ENCODE measurements at regions not wholly inside any gene's neighbourhood (a gene's known extent, or its start where the extent isn't known, plus 50 kb on each side); places are given as distances from the start of the nearest gene placed in this dataset.
"Not testable (repeated sequence)": the region's sequence is repeated elsewhere in the genome, so short reads cannot be mapped to it uniquely, and the experiment has no call there.

DNA sequence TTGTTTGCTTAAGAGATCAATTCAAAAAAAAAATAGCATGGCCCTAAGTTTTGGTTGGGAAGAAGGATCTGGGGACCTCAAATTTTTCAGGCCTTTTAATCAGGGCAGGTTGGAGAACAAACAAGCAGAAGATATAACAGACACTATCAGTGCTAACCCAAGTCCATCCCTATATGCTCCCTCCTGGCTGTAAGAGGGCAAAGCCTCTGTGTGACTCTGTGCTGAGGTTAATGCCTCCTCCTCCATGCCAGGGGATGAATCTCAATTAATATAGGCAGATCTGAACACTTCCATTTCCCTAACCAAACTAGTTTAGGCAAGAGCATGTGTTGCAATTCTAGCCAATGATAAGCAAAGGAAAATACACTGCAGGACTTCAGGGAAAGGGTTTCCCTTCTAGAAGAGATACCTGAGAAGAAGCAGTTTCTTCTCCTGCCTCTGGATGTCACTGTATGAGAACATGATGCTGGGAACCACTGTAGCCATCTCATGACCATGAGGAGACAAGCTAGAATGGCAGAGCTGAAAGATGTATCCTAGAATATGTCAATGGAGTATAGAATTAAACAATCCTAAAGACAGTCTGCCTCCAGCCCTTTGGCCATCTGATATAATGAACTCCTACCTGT, 76.0 kb downstream of the CHD9NB start:
- intact Hi-C loops (cut with DNase I) = no loop called here
- DNase-seq (ENCODE audit: low spot score) = no peak

- intact Hi-C loops (cut with DNase I) = no loop called here
- DNase-seq (ENCODE audit: low spot score) = no peak
Observed at GRCh38 chr16:52967744-52968143, 85.0 kb downstream of the CHD9NB start.

DNA sequence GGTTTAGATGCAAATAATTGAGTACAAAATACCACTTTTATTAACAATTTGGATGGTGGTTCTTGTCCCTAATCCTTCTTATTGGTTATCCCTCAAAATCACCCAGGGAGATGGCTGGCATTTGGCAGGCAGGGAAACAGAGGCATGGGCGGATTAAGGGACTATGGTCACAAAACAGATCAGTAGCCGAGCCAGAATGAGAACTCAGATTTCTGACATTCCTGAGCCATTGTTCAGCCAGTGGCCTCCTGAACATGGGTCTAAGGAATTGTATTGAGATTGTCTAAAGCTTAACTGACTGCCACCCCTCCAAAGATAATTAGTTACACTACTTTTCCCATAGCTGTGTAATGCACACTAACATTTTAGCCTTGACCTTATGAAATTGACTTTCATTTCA, 88.4 kb downstream of the CHD9NB start:
- DNase-seq (ENCODE audit: low spot score) = no peak
- intact Hi-C loops (cut with DNase I) = no loop called here

GRCh38 chr16:52963855-52964242, 88.8 kb downstream of the CHD9NB start:
- no peak for DNase-seq (ENCODE audit: low spot score)
- intact Hi-C loops (cut with DNase I) = no loop called here

GRCh38 chr16:52963212-52963854, 89.4 kb downstream of the CHD9NB start:
- DNase-seq (ENCODE audit: low spot score) = no peak
- intact Hi-C loops (cut with DNase I) = no loop called here

GRCh38 chr16:52958951-52959350, 93.7 kb downstream of the CHD9NB start:
- no peak for DNase-seq (ENCODE audit: low spot score)
- intact Hi-C loops (cut with DNase I) = no loop called here

DNA sequence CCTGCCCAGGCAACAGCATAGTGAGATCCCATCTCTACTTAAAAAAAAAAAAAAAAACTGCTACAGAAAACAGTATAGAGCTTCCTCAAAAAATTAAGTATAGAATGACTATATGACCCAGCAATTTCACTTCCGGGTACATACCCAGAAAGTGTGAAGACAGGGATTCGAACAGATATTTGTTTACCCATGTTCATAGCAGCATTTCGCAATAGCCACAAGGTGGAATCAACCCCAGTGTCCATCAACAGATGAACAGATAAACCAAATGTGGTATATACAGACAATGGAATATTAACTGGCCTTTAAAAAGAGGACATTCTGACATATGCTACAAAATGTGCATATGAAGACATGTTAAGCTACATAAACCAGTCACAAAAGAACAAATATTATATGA, 95.5 kb downstream of the CHD9NB start:
- no peak for DNase-seq (ENCODE audit: low spot score)
- intact Hi-C loops (cut with DNase I) = no loop called here

- DNase-seq (ENCODE audit: low spot score) = no peak
- intact Hi-C loops (cut with DNase I) = no loop called here
Observed at GRCh38 chr16:52956044-52956443, 96.7 kb downstream of the CHD9NB start.

DNA sequence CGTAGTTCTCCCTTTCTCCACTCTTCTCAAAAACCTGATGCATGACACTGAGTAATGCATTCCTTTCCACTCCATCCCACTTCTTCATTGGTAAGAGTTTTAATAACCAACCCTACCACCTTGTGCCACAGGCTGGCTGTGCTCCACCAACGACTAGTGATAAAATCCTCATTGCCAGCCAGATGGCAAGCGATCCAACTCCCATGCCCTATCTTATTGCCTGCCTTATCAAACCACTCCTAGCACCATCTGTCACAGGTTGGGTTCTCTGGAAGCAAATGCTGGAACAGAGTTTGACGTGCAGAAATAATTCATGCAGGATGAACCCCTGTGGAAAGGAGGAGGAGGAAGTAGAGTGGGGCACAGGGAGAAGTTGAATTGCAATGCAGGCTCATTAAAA, 99.5 kb downstream of the CHD9NB start:
- intact Hi-C loops (cut with DNase I) = no loop called here
- no peak for DNase-seq (ENCODE audit: low spot score)

GRCh38 chr16:52948946-52949345, 103.8 kb downstream of the CHD9NB start:
- no peak for DNase-seq (ENCODE audit: low spot score)
- intact Hi-C loops (cut with DNase I) = no loop called here

DNA sequence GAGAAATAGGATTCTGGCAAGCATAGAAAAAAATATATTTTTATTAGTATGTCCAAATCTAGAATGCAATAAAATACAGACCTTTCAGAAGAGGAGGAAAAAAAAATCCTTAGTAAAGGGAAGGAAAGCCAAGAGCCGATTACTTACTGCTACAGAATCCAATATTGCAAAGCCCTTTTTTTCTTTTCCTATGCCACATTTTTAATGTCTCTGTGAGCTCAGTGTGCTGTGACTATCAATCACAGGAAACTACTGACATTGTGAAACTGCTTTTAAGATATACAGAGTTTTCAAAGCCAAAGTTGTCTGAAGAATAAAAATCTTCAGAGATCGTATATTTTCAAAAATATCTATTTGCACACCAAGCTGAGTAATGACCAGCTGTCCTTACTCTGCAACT, 120.4 kb downstream of the CHD9NB start:
- no peak for DNase-seq (ENCODE audit: low spot score)
- intact Hi-C loops (cut with DNase I) = no loop called here

GRCh38 chr16:52929478-52930400, 123.0 kb downstream of the CHD9NB start:
- DNase-seq (ENCODE audit: low spot score) = no peak
- intact Hi-C loops (cut with DNase I) = no loop called here

DNA sequence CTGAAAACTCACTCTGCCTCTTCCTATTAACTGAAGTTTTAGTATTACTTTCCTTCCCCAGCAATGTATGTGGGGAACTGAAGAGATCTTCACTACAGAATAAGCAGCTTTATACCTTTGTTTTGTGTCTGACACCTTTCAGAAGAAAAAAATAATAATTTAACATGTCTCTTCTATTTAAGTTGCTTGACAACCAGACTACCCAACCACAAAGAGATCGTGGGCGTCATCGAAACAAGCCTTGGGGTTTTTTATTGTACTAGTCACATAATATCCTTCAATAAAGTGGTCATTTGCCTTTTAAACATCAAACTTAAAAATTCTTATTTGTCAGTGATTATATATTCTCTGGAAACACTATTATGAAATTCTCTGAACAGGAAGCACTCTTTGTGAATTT, 123.7 kb downstream of the CHD9NB start:
- intact Hi-C loops (cut with DNase I) = no loop called here
- DNase-seq (ENCODE audit: low spot score) = no peak

DNA sequence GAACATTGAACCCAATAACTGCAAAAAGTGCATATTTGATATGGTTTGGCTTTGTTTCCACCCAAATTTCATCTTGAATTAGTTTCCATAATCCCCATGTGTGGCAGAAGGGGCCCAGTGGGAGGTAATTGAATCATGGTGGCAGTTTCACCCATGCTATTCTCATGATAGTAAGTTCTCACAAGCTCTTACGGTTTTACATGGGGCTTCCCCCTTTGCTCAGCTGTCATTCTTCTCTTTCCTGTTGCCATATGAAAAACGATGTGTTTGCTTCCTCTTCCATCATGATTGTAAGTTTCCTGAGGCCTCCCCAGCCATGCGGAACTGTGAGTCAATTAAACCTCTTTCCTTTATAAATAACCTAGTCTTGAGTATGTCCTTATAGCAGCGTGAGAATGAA, 127.6 kb downstream of the CHD9NB start:
- intact Hi-C loops (cut with DNase I) = no loop called here
- DNase-seq (ENCODE audit: low spot score) = no peak

- no peak for DNase-seq (ENCODE audit: low spot score)
- intact Hi-C loops (cut with DNase I) = no loop called here
Observed at GRCh38 chr16:52924162-52924561, 128.5 kb downstream of the CHD9NB start.

DNA sequence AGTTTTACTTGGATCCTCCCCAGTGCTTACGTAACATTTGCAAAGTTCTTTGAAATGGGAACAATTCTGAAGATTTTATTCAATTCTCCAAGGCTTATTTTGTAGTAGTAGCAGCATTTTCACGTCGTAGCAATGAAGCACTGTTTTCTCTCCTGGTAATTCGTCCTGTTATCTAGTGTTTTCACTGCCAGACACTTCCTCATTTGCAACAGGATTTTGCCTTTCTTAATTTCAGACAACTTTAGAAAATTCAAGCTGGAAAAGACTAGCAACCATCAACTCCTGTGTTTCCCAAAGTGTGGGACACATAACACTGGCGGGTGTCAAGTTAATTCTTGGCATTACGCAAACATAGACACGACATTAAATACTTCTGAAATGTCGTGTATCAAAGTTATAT, 131.6 kb downstream of the CHD9NB start:
- intact Hi-C loops (cut with DNase I) = no loop called here

GRCh38 chr16:52920331-52920730, 132.4 kb downstream of the CHD9NB start:
- DNase-seq (ENCODE audit: low spot score) = no peak
- intact Hi-C loops (cut with DNase I) = no loop called here

More for the DNA sequence above, 131.6 kb downstream of the CHD9NB start:
- DNase-seq (ENCODE audit: low spot score) = no peak

DNA sequence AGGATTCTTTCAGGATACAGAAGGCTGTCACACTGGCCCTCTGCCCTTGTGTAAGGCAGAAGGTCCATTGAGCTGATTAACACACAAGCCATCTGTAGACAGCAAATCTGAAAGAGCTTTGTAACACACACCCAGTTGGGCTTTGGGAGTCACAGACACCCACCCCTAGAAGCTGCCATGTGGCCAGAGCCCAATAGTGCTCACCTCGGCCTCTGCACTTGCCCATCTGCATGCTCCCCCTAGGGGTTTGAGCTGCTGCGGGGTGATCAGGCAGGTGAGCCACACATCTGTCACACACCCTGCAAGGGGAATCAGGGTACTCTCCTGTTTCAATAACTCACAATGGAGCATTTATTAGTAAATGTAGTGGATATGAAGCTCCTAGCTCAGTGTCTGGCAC, 138.3 kb downstream of the CHD9NB start:
- intact Hi-C loops (cut with DNase I) = no loop called here
- no peak for DNase-seq (ENCODE audit: low spot score)

DNA sequence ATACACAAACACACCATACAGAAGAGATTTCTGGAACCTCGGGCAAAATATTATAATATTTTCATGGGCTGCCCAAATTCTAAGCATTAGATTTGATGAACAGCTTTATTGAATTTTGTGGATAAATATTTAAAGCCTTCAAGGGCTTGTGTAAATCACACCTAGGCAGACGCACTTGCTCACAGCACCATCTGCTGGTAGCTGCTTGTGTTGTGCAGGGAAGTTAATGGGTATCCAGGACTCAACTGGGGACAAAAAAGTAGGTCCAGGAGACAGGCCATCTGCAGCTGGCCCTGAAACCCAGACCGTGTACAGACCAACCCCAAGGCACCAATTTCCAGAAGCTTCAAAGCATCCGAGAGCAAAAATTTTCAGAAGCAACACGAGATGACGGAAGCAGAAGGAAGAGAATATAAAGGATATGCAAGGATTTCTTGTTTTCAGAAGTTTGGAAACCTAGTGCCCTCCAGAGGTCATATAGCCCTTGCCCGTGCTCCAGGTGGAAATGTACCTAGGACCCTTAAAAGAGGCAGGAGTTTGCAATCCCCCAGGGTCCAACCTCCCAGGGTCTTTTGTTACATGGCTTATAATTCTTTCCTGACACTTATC, 140.0 kb downstream of the CHD9NB start:
- DNase-seq (ENCODE audit: low spot score) = no peak
- intact Hi-C loops (cut with DNase I) = no loop called here

- DNase-seq (ENCODE audit: low spot score); intact Hi-C loops (cut with DNase I): not testable (repeated sequence)
Observed at GRCh38 chr16:52908057-52908456, 144.6 kb downstream of the CHD9NB start.

Measured in posterior vena cava (tissue), 2 donors.